WTC11 (cell line): ENCODE measurements at regions not wholly inside any gene's neighbourhood (a gene's known extent, or its start where the extent isn't known, plus 50 kb on each side); places are given as distances from the start of the nearest gene placed in this dataset.

ENCODE experiments used
- CREM ChIP-seq: sonication (generic); formaldehyde crosslinking; IDR thresholded peaks from 2 replicates; pipeline ENCODE4 v1.8.1; 2022; ENCODE audit warnings: mild to moderate bottlenecking, missing genetic modification reagents, moderate library complexity
- CTCF ChIP-seq: fragments of 200-600 bp; IDR thresholded peaks from 2 replicates; pipeline ENCODE4 v1.8.0; 2022; ENCODE audit warnings: antibody characterized with exemption
- HMGXB4 ChIP-seq: sonication (generic); formaldehyde crosslinking; IDR thresholded peaks from 2 replicates; pipeline ENCODE4 v1.8.1; 2023; ENCODE audit warnings: mild to moderate bottlenecking, moderate library complexity, missing genetic modification reagents

- no peak for TF ChIP-seq CREM (CRISPR knock-in tag)
- TF ChIP-seq CTCF, result no peak
- TF ChIP-seq HMGXB4, result no peak
Observed at GRCh38 chr6:153980171-153980570, 58.9 kb upstream of the OPRM1 start.
